H9 (cell line): ENCODE measurements at regions not wholly inside any gene's neighbourhood (a gene's known extent, or its start where the extent isn't known, plus 50 kb on each side); places are given as distances from the start of the nearest gene placed in this dataset.

Experiments
- DNase-seq: peaks from one replicate; pipeline ENCODE4 v3.0.0-alpha.2; 2017
- H2AFZ ChIP-seq: one replicate; pipeline ENCODE4 v1.6.1; 2013; ENCODE audit warnings: mild to moderate bottlenecking, low read length, control low read depth, moderate library complexity
- H2AK5ac ChIP-seq: 2 replicates; pipeline ENCODE4 v1.6.1; 2013; ENCODE audit warnings: low read length, control low read depth, mixed read lengths; ENCODE audit not compliant: insufficient read length
- H2BK120ac ChIP-seq: one replicate; pipeline ENCODE4 v1.6.1; 2013; ENCODE audit warnings: low read depth, mild to moderate bottlenecking, low read length, control low read depth, inconsistent platforms; ENCODE audit not compliant: poor library complexity, severe bottlenecking
- H2BK12ac ChIP-seq: 2 replicates; pipeline ENCODE4 v1.6.1; 2013; ENCODE audit warnings: low read length, control low read depth, mixed read lengths, low read depth; ENCODE audit not compliant: insufficient read length
- H2BK15ac ChIP-seq: 2 replicates; pipeline ENCODE4 v1.6.1; 2013; ENCODE audit warnings: low read depth, low read length, control low read depth
- H2BK20ac ChIP-seq: one replicate; pipeline ENCODE4 v1.6.1; 2013; ENCODE audit warnings: low read depth, mild to moderate bottlenecking, low read length, control low read depth, inconsistent platforms; ENCODE audit not compliant: poor library complexity, severe bottlenecking
- H2BK5ac ChIP-seq: 2 replicates; pipeline ENCODE4 v1.6.1; 2013; ENCODE audit warnings: low read length, control low read depth, mixed read lengths; ENCODE audit not compliant: insufficient read length
- H3K14ac ChIP-seq: 2 replicates; pipeline ENCODE4 v1.6.1; 2013; ENCODE audit warnings: low read length, control low read depth; ENCODE audit not compliant: insufficient read depth
- H3K18ac ChIP-seq: 2 replicates; pipeline ENCODE4 v1.6.1; 2013; ENCODE audit warnings: low read depth, mild to moderate bottlenecking, mixed read lengths, low read length, control low read depth; ENCODE audit not compliant: insufficient read length
- H3K23ac ChIP-seq: 2 replicates; pipeline ENCODE4 v1.6.1; 2013; ENCODE audit warnings: low read length, control low read depth, mixed read lengths, low read depth; ENCODE audit not compliant: insufficient read length
- H3K23me2 ChIP-seq: 2 replicates; pipeline ENCODE4 v1.6.1; 2013; ENCODE audit warnings: low read depth, mild to moderate bottlenecking, mixed read lengths, low read length, control low read depth; ENCODE audit not compliant: insufficient read length, poor library complexity, severe bottlenecking
- H3K27ac ChIP-seq: 2 replicates; pipeline ENCODE4 v1.5.1; 2013; ENCODE audit warnings: low read length, control low read depth, mixed read lengths, low read depth; ENCODE audit not compliant: insufficient read length
- H3K27me3 ChIP-seq: 2 replicates; pipeline ENCODE4 v1.6.1; 2013; ENCODE audit warnings: low read length, control low read depth, inconsistent platforms; ENCODE audit not compliant: insufficient read depth
- H3K4ac ChIP-seq: 2 replicates; pipeline ENCODE4 v1.6.1; 2013; ENCODE audit warnings: low read depth, mild to moderate bottlenecking, control low read depth, inconsistent platforms, low read length, moderate library complexity
- H3K4me1 ChIP-seq: 2 replicates; pipeline ENCODE4 v1.6.1; 2013; ENCODE audit warnings: low read length, control low read depth, inconsistent platforms; ENCODE audit not compliant: insufficient read depth
- H3K4me2 ChIP-seq: 2 replicates; pipeline ENCODE4 v1.6.1; 2013; ENCODE audit warnings: low read length, control low read depth, mixed read lengths; ENCODE audit not compliant: insufficient read length, insufficient read depth
- H3K56ac ChIP-seq: 2 replicates; pipeline ENCODE4 v1.6.1; 2013; ENCODE audit warnings: low read depth, mild to moderate bottlenecking, mixed read lengths, low read length, control low read depth; ENCODE audit not compliant: insufficient read length
- H3K79me1 ChIP-seq: 2 replicates; pipeline ENCODE4 v1.6.1; 2013; ENCODE audit warnings: low read depth, mild to moderate bottlenecking, moderate library complexity, low read length, control low read depth, inconsistent platforms; ENCODE audit not compliant: insufficient read depth, poor library complexity, severe bottlenecking
- H3K79me2 ChIP-seq: 2 replicates; pipeline ENCODE4 v1.6.1; 2013; ENCODE audit warnings: low read length, control low read depth, inconsistent platforms; ENCODE audit not compliant: insufficient read depth
- H3K9ac ChIP-seq: 2 replicates; pipeline ENCODE4 v1.6.1; 2013; ENCODE audit warnings: low read length, control low read depth, mixed read lengths; ENCODE audit not compliant: insufficient read length; ENCODE audit errors: extremely low read depth
- H3K9me3 ChIP-seq: one replicate; pipeline ENCODE4 v1.6.1; 2013; ENCODE audit warnings: low read depth, low read length, inconsistent platforms; ENCODE audit not compliant: control insufficient read depth
- H3T11ph ChIP-seq: one replicate; pipeline ENCODE4 v1.6.1; 2013; ENCODE audit warnings: mild to moderate bottlenecking, low read length, control low read depth, inconsistent platforms
- H4K20me1 ChIP-seq: one replicate; pipeline ENCODE4 v1.6.1; 2013; ENCODE audit not compliant: control insufficient read depth, insufficient read length, insufficient read depth
- H4K5ac ChIP-seq: 2 replicates; pipeline ENCODE4 v1.6.1; 2013; ENCODE audit warnings: low read depth, mild to moderate bottlenecking, mixed read lengths, low read length, control low read depth; ENCODE audit not compliant: insufficient read length
- H4K8ac ChIP-seq: replicated peaks from 2 replicates; pipeline ENCODE4 v1.6.1; 2013; ENCODE audit warnings: low read length, control low read depth, mixed read lengths, low read depth; ENCODE audit not compliant: insufficient read length
- H4K91ac ChIP-seq: 2 replicates; pipeline ENCODE4 v1.6.1; 2013; ENCODE audit warnings: low read depth, mild to moderate bottlenecking, moderate library complexity, mixed read lengths, low read length, control low read depth; ENCODE audit not compliant: insufficient read length
- H3K27ac Mint-ChIP-seq, 3 experiments: 2 replicates in 2 of 3; 3 replicates in 1 of 3; pipeline ENCODE4 v1.8.0; 2020 to 2021; ENCODE audit warnings: mixed read lengths in 3 of 3, mild to moderate bottlenecking in 1 of 3, moderate library complexity in 1 of 3
- H3K27me3 Mint-ChIP-seq: 2 replicates; pipeline ENCODE4 v1.8.0; 2021; ENCODE audit warnings: low read depth, mild to moderate bottlenecking, moderate library complexity, mixed read lengths
- H3K36me3 Mint-ChIP-seq, 3 experiments: 2 replicates in 2 of 3; 3 replicates in 1 of 3; pipeline ENCODE4 v1.8.0; 2020 to 2021; ENCODE audit warnings: low read depth in 3 of 3, mixed read lengths in 3 of 3; ENCODE audit not compliant: insufficient read depth in 1 of 3
- H3K4me1 Mint-ChIP-seq, 2 experiments: 2 replicates each; pipeline ENCODE4 v1.8.0; 2020; ENCODE audit warnings: mixed read lengths in 2 of 2
- H3K4me3 Mint-ChIP-seq, 2 experiments: 2 replicates in 1 of 2; 3 replicates in 1 of 2; pipeline ENCODE4 v1.8.0; 2020 to 2021; ENCODE audit warnings: mild to moderate bottlenecking in 2 of 2, mixed read lengths in 2 of 2, moderate library complexity in 1 of 2
- H3K9me3 Mint-ChIP-seq, 2 experiments: 2 replicates in 1 of 2; 3 replicates in 1 of 2; pipeline ENCODE4 v1.8.0; 2020; ENCODE audit warnings: mild to moderate bottlenecking in 2 of 2, mixed read lengths in 2 of 2, moderate library complexity in 1 of 2
- CTCF ChIP-seq: fragments of 200-600 bp; sonication (generic); conservative IDR thresholded peaks from 3 replicates; pipeline ENCODE4 v1.8.0; 2021; ENCODE audit warnings: antibody characterized with exemption, mild to moderate bottlenecking
- WGBS: extraction: QIAGEN DNeasy Blood & Tissue Kit; methylation state at CpG from one replicate; pipeline ENCODE4 v1.1.7; 2013; ENCODE audit warnings: missing lambda C conversion rate, low lambda C conversion rate, mixed read lengths; ENCODE audit not compliant: insufficient read length; ENCODE audit errors: extremely low coverage; 5-methylcytosine and 5-hydroxymethylcytosine counted together

- H3K27me3 Mint-ChIP-seq: no peaks in the 10 kb centered on the region
Observed at GRCh38 chr20:52724541-52724940, 247.6 kb upstream of the TSHZ2 start.

More at GRCh38 chr20:52724541-52724940, 247.6 kb upstream of the TSHZ2 start:
- H3K18ac ChIP-seq: no peak overlapping the region
- H3K27ac Mint-ChIP-seq: no peak overlapping the region
- H2BK15ac ChIP-seq: no peak overlapping the region
- TF ChIP-seq CTCF: no peak
- no peaks in the 10 kb centered on the region for H3K4me1 ChIP-seq
- H3K23me2 ChIP-seq: no peaks in the 10 kb centered on the region
- H3K79me2 ChIP-seq: no peaks in the 10 kb centered on the region
- no peak overlapping the region for H3K23ac ChIP-seq
- no peak overlapping the region for H2BK20ac ChIP-seq
- no peaks in the 10 kb centered on the region for H3K4me1 Mint-ChIP-seq
- no peaks in the 10 kb centered on the region for H3K27me3 ChIP-seq
- no peak overlapping the region for H2BK12ac ChIP-seq
- H2BK5ac ChIP-seq: no peak overlapping the region
- no peak overlapping the region for H3K14ac ChIP-seq
- H2AK5ac ChIP-seq: no peak overlapping the region
- H3K4me3 Mint-ChIP-seq: no peak overlapping the region
- H2AFZ ChIP-seq: no peak overlapping the region
- no peak overlapping the region for H3K56ac ChIP-seq
- H4K20me1 ChIP-seq: no peaks in the 10 kb centered on the region
- no peak overlapping the region for H3K9ac ChIP-seq
- no peak overlapping the region for H3K27ac ChIP-seq
- no peak overlapping the region for H3T11ph ChIP-seq
- H2BK120ac ChIP-seq: no peak overlapping the region
- no CpG with 5 or more reads among the region's 8 CpGs for WGBS
- no peak overlapping the region for H3K4ac ChIP-seq
- H4K91ac ChIP-seq: no peak overlapping the region
- no peaks in the 10 kb centered on the region; a peak in 3 of 7 replicates for H3K36me3 Mint-ChIP-seq
- peaks cover under 1 to 7% of the 10 kb centered on the region in 2 experiments; a peak in 3 of 5 replicates for H3K9me3 Mint-ChIP-seq
- no peaks in the 10 kb centered on the region for H3K9me3 ChIP-seq
- no peaks in the 10 kb centered on the region for H3K79me1 ChIP-seq
- DNase-seq: no peak
- no peak overlapping the region for H4K8ac ChIP-seq
- no peak overlapping the region for H3K4me2 ChIP-seq
- no peak overlapping the region for H4K5ac ChIP-seq
